ENCODE measurements at regions not wholly inside any gene's neighbourhood (a gene's known extent, or its start where the extent isn't known, plus 50 kb on each side); places are given as distances from the start of the nearest gene placed in this dataset.
A peak's percentile ranks its signal among the peaks of the same experiment; 100 is the strongest.
"Not testable (repeated sequence)": the region's sequence is repeated elsewhere in the genome, so short reads cannot be mapped to it uniquely, and the experiment has no call there.

- DNase-seq: no peak
These were observed 409.7 kb downstream of the GLUD2 start for GRCh38 chrX:121457096-121457495.

GRCh38 chrX:121479406-121479805, 432.0 kb downstream of the GLUD2 start:
- peak; percentile 6 for DNase-seq

GRCh38 chrX:121496966-121497365, 449.6 kb downstream of the GLUD2 start:
- no peak for DNase-seq

GRCh38 chrX:121504153-121504552, 456.7 kb downstream of the GLUD2 start:
- no peak for DNase-seq

GRCh38 chrX:121546317-121546716, 498.9 kb downstream of the GLUD2 start:
- DNase-seq: no peak

GRCh38 chrX:121558886-121559285, 511.5 kb downstream of the GLUD2 start:
- no peak for DNase-seq

GRCh38 chrX:121562616-121563015, 515.2 kb downstream of the GLUD2 start:
- DNase-seq: no peak

GRCh38 chrX:121569609-121570008, 522.2 kb downstream of the GLUD2 start:
- DNase-seq: no peak

GRCh38 chrX:121570072-121570841, 522.8 kb downstream of the GLUD2 start:
- no peak for DNase-seq

- DNase-seq: no peak
These were observed 523.9 kb downstream of the GLUD2 start for GRCh38 chrX:121571333-121571732.

GRCh38 chrX:121574384-121574783, 527.0 kb downstream of the GLUD2 start:
- DNase-seq: not testable (repeated sequence)

- peak; percentile 12 for DNase-seq
These were observed 531.8 kb downstream of the GLUD2 start for GRCh38 chrX:121579016-121579760.

- no peak for DNase-seq
These were observed 534.5 kb downstream of the GLUD2 start for GRCh38 chrX:121581885-121582284.

- no peak for DNase-seq
These were observed 538.2 kb downstream of the GLUD2 start for GRCh38 chrX:121585626-121586025.

GRCh38 chrX:121592884-121593283, 545.5 kb downstream of the GLUD2 start:
- no peak for DNase-seq

GRCh38 chrX:121598356-121598755, 550.9 kb downstream of the GLUD2 start:
- DNase-seq: no peak

GRCh38 chrX:121635141-121635540, 587.7 kb downstream of the GLUD2 start:
- DNase-seq: no peak

- no peak for DNase-seq
These were observed 592.4 kb downstream of the GLUD2 start for GRCh38 chrX:121639781-121640180.

GRCh38 chrX:121641560-121641959, 594.1 kb downstream of the GLUD2 start:
- no peak for DNase-seq

- no peak for DNase-seq
These were observed 595.0 kb downstream of the GLUD2 start for GRCh38 chrX:121642415-121642814.

- no peak for DNase-seq
These were observed 602.0 kb downstream of the GLUD2 start for GRCh38 chrX:121649417-121649816.

GRCh38 chrX:121655276-121655675, 607.9 kb downstream of the GLUD2 start:
- peak; percentile 2 for DNase-seq

GRCh38 chrX:121666171-121666570, 618.8 kb downstream of the GLUD2 start:
- DNase-seq: no peak

GRCh38 chrX:121671649-121672048, 624.2 kb downstream of the GLUD2 start:
- DNase-seq: no peak
